Mammary epithelial cell (primary cell): ENCODE measurements at regions not wholly inside any gene's neighbourhood (a gene's known extent, or its start where the extent isn't known, plus 50 kb on each side); places are given as distances from the start of the nearest gene placed in this dataset.

Source experiments
- EZH2 ChIP-seq: IDR thresholded peaks from 2 replicates; pipeline ENCODE4 v1.6.1; 2012; ENCODE audit warnings: low read length, inconsistent platforms, borderline replicate concordance
- TF ChIP-seq, protein P1 (sequence below), 2 donors: IDR thresholded peaks in 1 of 2; conservative IDR thresholded peaks in 1 of 2; 2 replicates each; pipeline ENCODE4 v1.5.1; 2011 to 2012; ENCODE audit warnings: inconsistent platforms in 2 of 2, low read length in 2 of 2, mild to moderate bottlenecking in 2 of 2, control low read depth in 1 of 2, low read depth in 1 of 2; ENCODE audit not compliant: insufficient read depth in 1 of 2; ENCODE audit errors: extremely low read depth in 1 of 2

DNA sequence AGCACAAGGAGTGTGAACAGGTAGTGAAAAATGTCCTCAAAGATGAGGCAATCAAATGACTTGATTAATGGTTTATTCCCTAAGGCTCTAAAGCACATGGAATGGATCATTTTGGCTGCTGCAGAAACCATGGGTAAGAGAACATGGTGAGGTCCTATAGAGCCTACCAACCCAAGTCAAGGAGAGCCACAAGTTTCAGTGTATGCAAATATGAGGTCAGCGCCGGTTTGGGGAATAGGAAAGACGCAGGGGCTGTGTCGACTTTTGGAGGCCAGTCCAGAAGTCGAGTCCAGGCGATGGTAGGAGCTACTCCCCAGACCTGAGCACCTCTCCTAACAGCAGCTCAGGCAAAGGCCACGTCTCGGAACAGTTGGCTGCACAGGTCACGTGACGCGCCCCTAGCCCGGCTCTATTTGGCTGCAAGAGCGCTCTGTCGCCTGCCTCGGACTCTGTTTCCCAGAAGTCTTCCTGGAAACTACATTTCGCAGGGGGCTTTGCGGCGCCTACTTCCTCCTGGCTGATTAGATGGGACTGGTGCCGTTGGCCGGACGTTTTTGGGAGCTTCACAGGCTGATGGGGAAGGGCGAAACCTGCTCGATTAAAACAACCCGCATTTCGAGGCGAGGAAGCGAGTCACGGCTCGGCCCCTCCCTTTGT is 74.4 kb upstream of the CHD6 start:
- TF ChIP-seq, protein P1, sequence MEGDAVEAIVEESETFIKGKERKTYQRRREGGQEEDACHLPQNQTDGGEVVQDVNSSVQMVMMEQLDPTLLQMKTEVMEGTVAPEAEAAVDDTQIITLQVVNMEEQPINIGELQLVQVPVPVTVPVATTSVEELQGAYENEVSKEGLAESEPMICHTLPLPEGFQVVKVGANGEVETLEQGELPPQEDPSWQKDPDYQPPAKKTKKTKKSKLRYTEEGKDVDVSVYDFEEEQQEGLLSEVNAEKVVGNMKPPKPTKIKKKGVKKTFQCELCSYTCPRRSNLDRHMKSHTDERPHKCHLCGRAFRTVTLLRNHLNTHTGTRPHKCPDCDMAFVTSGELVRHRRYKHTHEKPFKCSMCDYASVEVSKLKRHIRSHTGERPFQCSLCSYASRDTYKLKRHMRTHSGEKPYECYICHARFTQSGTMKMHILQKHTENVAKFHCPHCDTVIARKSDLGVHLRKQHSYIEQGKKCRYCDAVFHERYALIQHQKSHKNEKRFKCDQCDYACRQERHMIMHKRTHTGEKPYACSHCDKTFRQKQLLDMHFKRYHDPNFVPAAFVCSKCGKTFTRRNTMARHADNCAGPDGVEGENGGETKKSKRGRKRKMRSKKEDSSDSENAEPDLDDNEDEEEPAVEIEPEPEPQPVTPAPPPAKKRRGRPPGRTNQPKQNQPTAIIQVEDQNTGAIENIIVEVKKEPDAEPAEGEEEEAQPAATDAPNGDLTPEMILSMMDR (conservative IDR thresholded peaks at IDR 0.05 in 1 of 2, IDR thresholded peaks at IDR 0.05 in 1 of 2; ENCODE audit: extremely low read depth in 1 of 2, insufficient read depth in 1 of 2, low read depth in 1 of 2, low read length in 2 of 2) = no peak
- no peak for TF ChIP-seq EZH2
